Glutamatergic neuron (in vitro differentiated cells): ENCODE measurements at regions not wholly inside any gene's neighbourhood (a gene's known extent, or its start where the extent isn't known, plus 50 kb on each side); places are given as distances from the start of the nearest gene placed in this dataset.

Experiments
- DNase-seq: peaks from one replicate; pipeline ENCODE4 v3.0.0; 2022
- H3K27ac Mint-ChIP-seq: one replicate; pipeline ENCODE4 v1.8.0; 2020; ENCODE audit warnings: mild to moderate bottlenecking, mixed read lengths, inconsistent platforms; ENCODE audit not compliant: unreplicated experiment
- H3K27me3 Mint-ChIP-seq: one replicate; pipeline ENCODE4 v1.8.0; 2020; ENCODE audit warnings: mild to moderate bottlenecking, moderate library complexity, mixed read lengths, inconsistent platforms; ENCODE audit not compliant: unreplicated experiment
- H3K36me3 Mint-ChIP-seq: one replicate; pipeline ENCODE4 v1.8.0; 2020; ENCODE audit warnings: mild to moderate bottlenecking, mixed read lengths, inconsistent platforms; ENCODE audit not compliant: unreplicated experiment
- H3K4me1 Mint-ChIP-seq: one replicate; pipeline ENCODE4 v1.8.0; 2020; ENCODE audit warnings: mild to moderate bottlenecking, low read depth, mixed read lengths, inconsistent platforms; ENCODE audit not compliant: unreplicated experiment
- H3K4me3 Mint-ChIP-seq: one replicate; pipeline ENCODE4 v1.8.0; 2020; ENCODE audit warnings: mild to moderate bottlenecking, mixed read lengths, inconsistent platforms; ENCODE audit not compliant: unreplicated experiment
- H3K9me3 Mint-ChIP-seq: one replicate; pipeline ENCODE4 v1.8.0; 2020; ENCODE audit warnings: mild to moderate bottlenecking, moderate library complexity, mixed read lengths, inconsistent platforms; ENCODE audit not compliant: unreplicated experiment
- CTCF ChIP-seq: fragments of 200-600 bp; sonication (generic); IDR thresholded peaks from one replicate; pipeline ENCODE4 v1.5.0; 2021; ENCODE audit not compliant: partially characterized antibody, unreplicated experiment

- Mint-ChIP-seq H3K9me3 (peaks cover 5% of the 10 kb centered on the region), H3K4me1 (no peaks in the 10 kb centered on the region), H3K27me3 (peaks cover 3% of the 10 kb centered on the region), H3K27ac (no peak overlapping the region), H3K36me3 (peaks cover 4% of the 10 kb centered on the region), H3K4me3 (no peak overlapping the region)
- no peak for TF ChIP-seq CTCF
- no peak for DNase-seq
These were observed 214.9 kb upstream of the SEMA6A start for GRCh38 chr5:116789522-116789921.

DNA sequence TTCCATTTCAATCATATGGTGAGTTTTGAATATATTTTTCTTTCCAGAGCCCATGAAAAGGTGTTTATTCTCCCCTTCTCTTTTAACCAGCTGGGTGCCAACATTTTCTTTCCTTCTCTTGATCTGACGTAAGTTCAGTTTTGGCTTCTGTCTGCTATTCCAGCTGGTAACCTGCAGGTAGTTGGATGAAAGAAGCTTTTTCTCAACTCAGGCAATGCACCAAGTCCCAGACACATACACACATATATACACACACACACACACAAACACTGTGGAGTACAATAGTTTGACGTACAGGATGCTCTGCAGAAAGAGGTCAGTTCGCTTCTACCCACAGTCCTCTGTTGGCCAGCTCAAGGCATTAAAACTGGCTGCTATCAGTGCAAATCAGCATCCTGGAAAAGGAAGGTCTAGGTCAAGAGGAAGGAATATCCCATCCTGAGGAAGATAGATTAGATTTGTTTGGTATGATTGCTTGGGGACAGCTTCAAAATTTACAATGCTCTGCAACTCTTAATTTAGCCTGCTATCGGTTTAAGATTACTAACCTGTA lies 214.3 kb upstream of the SEMA6A start:
- H3K4me1 Mint-ChIP-seq = no peaks in the 10 kb centered on the region

GRCh38 chr5:116787570-116787969 lies 212.9 kb upstream of the SEMA6A start:
- H3K36me3 Mint-ChIP-seq = peaks cover 4% of the 10 kb centered on the region
- no peak for TF ChIP-seq CTCF
- H3K27ac Mint-ChIP-seq = no peak overlapping the region
- DNase-seq = no peak
- no peaks in the 10 kb centered on the region for H3K4me1 Mint-ChIP-seq
- peaks cover 5% of the 10 kb centered on the region for H3K9me3 Mint-ChIP-seq
- H3K27me3 Mint-ChIP-seq = peaks cover 3% of the 10 kb centered on the region
- H3K4me3 Mint-ChIP-seq = no peak overlapping the region

More for the DNA sequence above, 214.3 kb upstream of the SEMA6A start:
- TF ChIP-seq CTCF = no peak
- H3K36me3 Mint-ChIP-seq = peaks cover 4% of the 10 kb centered on the region
- peaks cover 3% of the 10 kb centered on the region for H3K27me3 Mint-ChIP-seq
- H3K27ac Mint-ChIP-seq = no peak overlapping the region
- no peak for DNase-seq
- H3K9me3 Mint-ChIP-seq = peaks cover 5% of the 10 kb centered on the region
- no peak overlapping the region for H3K4me3 Mint-ChIP-seq

DNA sequence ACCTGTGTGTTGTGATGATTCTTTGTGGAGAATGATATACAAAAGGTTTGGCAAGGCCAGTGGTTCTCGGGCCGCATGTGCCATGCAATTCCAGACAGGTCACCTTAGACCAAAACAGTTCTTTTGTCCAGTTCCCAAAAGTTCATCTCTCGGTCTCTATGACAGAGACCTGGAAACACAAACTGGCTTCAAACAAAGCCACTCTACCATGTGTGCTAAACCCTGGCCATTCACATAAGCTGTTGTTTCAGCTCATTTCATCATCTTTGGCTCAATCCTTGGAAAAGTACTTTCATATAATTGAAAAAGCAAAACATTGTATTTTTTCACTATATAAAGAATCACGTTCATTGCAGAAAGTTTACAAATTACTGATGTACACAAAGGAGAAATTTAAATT lies 210.5 kb upstream of the SEMA6A start:
- Mint-ChIP-seq H3K27ac (no peak overlapping the region), H3K4me3 (no peak overlapping the region), H3K27me3 (peaks cover 3% of the 10 kb centered on the region), H3K9me3 (peaks cover 6% of the 10 kb centered on the region), H3K4me1 (no peaks in the 10 kb centered on the region), H3K36me3 (no peaks in the 10 kb centered on the region)
- no peak for DNase-seq
- no peak for TF ChIP-seq CTCF

DNA sequence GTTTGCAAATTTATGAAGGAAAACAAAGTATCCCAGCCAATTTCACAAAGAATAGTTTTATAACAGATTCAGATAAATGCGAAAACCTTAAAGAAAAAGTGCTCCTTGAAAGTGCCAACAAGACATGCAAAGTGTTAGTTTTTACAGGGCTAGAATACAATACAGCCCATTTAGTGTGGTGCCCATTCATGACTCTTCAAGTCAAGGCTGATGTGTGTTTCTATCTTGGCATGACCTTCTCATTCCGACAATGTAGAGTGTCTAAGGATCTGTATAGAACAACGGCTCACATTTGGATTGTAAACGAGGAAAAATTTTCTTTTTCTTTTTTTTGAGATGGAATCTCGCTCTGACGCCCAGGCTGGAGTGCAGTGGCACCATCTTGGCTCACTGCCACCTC lies 205.2 kb upstream of the SEMA6A start:
- no peaks in the 10 kb centered on the region for H3K36me3 Mint-ChIP-seq
- DNase-seq = no peak
- peaks cover 15% of the 10 kb centered on the region for H3K4me1 Mint-ChIP-seq
- H3K27ac Mint-ChIP-seq = no peak overlapping the region
- no peaks in the 10 kb centered on the region for H3K27me3 Mint-ChIP-seq
- peaks cover 3% of the 10 kb centered on the region for H3K9me3 Mint-ChIP-seq
- TF ChIP-seq CTCF = no peak
- no peak overlapping the region for H3K4me3 Mint-ChIP-seq
